Esophagus squamous epithelium (tissue), 5 donors: ENCODE measurements at regions not wholly inside any gene's neighbourhood (a gene's known extent, or its start where the extent isn't known, plus 50 kb on each side); places are given as distances from the start of the nearest gene placed in this dataset.
A peak's percentile ranks its signal among the peaks of the same experiment; 100 is the strongest.

Experiments used
- DNase-seq: peaks from one replicate; lab custom pipeline; 2025; lab: John Stamatoyannopoulos, UW
- H3K27ac ChIP-seq, 4 donors: fragments of 200-600 bp; sonication (generic); one replicate each; pipeline ENCODE4 v1.5.1; 2016 to 2019; ENCODE audit warnings: mild to moderate bottlenecking in 1 of 4
- H3K27me3 ChIP-seq, 4 donors: fragments of 200-600 bp; sonication (generic); 1 replicate in 3 of 4; 2 replicates in 1 of 4; pipeline versions ENCODE4 v1.5.1 to v1.6.0; 2017 to 2021; ENCODE audit warnings: antibody characterized with exemption in 1 of 4
- H3K36me3 ChIP-seq, 3 donors: fragments of 200-600 bp; sonication (generic); one replicate each; pipeline ENCODE4 v1.5.1; 2016 to 2019
- H3K4me1 ChIP-seq, 3 donors: fragments of 200-600 bp; sonication (generic); one replicate each; pipeline ENCODE4 v1.5.1; 2017 to 2019
- H3K4me3 ChIP-seq, 4 donors: fragments of 200-600 bp; sonication (generic); 1 replicate in 3 of 4; 2 replicates in 1 of 4; pipeline ENCODE4 v1.5.1; 2016 to 2019; ENCODE audit warnings: mild to moderate bottlenecking in 2 of 4, moderate library complexity in 1 of 4
- H3K9me3 ChIP-seq, 3 donors: fragments of 200-600 bp; sonication (generic); one replicate each; pipeline ENCODE4 v1.5.1; 2016 to 2019
- POLR2A ChIP-seq, 4 donors: fragments of 450-650 bp; IDR thresholded peaks; one replicate each; pipeline ENCODE4 v1.6.1; 2017; ENCODE audit warnings: antibody characterized with exemption in 4 of 4, mild to moderate bottlenecking in 4 of 4, moderate library complexity in 3 of 4
- WGBS, 2 donors: methylation state at CpG; one replicate each; pipeline ENCODE4 v1.1.5; 2018; 5-methylcytosine and 5-hydroxymethylcytosine counted together
- intact Hi-C: fragments of 100-400 bp; cut with DNase I; formaldehyde crosslinking; loops from one replicate; pipeline ENCODE4 v1.15.0; 2022
- TF ChIP-seq, protein P1 (sequence below), 6 experiments: fragments of 450-650 bp in 4 of 6; fragments of 200-600 bp in 2 of 6; sonication (generic) in 2 of 6; IDR thresholded peaks; one replicate each; pipeline ENCODE4 v1.5.1; 2016 to 2019; ENCODE audit warnings: antibody characterized with exemption in 6 of 6, mild to moderate bottlenecking in 4 of 6, moderate library complexity in 4 of 6
- donor health status: DM: yes; HTN: yes; CAD: no.

DNA sequence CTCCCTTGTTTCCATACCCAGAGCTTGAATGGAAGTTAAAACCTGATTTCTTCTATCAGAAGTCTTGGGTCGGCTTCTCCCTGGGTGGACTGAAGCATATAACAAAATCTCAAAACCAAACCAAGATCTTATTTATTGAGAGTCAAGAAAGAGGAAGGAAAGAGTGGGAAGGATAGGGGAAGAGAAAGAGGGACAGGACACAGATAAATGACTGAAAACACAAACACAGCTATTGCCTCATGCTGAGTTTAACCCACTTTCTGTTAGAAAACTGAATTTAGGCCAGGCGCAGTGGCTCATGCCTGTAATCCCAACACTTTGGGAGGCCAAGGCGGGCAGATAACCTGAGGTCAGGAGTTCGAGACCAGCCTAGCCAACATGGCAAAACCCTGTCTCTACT is 92.9 kb downstream of the PALM2AKAP2 start:
- WGBS, 2 donors, result 87 to 90% methylated on average over 4 of the region's 4 CpGs
- peaks cover 0 to 13% (median 0%) of the 10 kb centered on the region in 4 donors for H3K27me3 ChIP-seq
- H3K36me3 ChIP-seq, result no peaks in the 10 kb centered on the region
- H3K9me3 ChIP-seq, result no peaks in the 10 kb centered on the region
- no peaks in the 10 kb centered on the region for H3K4me1 ChIP-seq
- intact Hi-C loops, result no loop called here
- H3K27ac ChIP-seq, result no peak overlapping the region
- DNase-seq, result no peak
- no peak for TF ChIP-seq POLR2A (IDR thresholded peaks at IDR 0.05)
- TF ChIP-seq, protein P1, sequence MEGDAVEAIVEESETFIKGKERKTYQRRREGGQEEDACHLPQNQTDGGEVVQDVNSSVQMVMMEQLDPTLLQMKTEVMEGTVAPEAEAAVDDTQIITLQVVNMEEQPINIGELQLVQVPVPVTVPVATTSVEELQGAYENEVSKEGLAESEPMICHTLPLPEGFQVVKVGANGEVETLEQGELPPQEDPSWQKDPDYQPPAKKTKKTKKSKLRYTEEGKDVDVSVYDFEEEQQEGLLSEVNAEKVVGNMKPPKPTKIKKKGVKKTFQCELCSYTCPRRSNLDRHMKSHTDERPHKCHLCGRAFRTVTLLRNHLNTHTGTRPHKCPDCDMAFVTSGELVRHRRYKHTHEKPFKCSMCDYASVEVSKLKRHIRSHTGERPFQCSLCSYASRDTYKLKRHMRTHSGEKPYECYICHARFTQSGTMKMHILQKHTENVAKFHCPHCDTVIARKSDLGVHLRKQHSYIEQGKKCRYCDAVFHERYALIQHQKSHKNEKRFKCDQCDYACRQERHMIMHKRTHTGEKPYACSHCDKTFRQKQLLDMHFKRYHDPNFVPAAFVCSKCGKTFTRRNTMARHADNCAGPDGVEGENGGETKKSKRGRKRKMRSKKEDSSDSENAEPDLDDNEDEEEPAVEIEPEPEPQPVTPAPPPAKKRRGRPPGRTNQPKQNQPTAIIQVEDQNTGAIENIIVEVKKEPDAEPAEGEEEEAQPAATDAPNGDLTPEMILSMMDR (IDR thresholded peaks at IDR 0.05), result no peak
- H3K4me3 ChIP-seq, result no peak overlapping the region

DNA sequence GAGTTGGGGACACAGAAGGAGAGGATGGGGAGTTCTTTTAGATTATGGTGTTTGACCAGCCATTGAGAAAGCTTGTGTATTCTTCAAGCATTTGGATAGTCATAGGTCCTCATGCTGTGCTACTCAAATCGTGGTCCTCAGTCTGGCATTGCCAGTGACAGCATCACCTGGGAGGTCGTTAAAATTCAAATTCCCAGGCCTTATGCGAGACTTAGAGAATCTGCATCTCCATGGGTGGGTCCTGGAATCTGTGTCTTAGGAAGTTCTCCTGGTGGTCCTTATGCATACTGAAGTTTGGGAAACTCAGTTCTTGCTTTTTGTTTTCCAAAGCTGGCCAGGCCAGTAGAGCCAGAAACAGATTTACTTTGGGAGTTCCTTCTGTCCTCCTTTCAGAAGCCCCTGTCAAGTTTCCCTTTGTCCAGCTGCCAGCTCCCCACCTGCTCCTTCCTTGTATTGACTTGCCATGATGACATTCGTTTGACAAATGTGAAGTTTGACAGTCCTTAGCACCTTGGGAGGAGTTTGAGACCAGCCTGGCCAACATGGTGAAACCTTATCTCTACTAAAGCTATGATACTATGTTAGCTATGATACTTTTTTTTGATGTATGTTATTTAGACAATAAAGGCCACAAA is 95.6 kb downstream of the PALM2AKAP2 start:
- TF ChIP-seq, protein P1 (IDR thresholded peaks at IDR 0.05), result no peak
- TF ChIP-seq POLR2A (IDR thresholded peaks at IDR 0.05), result no peak
- WGBS, 2 donors, result 56 to 67% methylated on average over 4 of the region's 4 CpGs
- Histone ChIP-seq H3K27me3 (peaks cover 0 to 3% (median 0%) of the 10 kb centered on the region in 4 donors), H3K4me3 (no peak overlapping the region), H3K27ac (no peak overlapping the region), H3K9me3 (no peaks in the 10 kb centered on the region), H3K4me1 (no peaks in the 10 kb centered on the region), H3K36me3 (no peaks in the 10 kb centered on the region)
- intact Hi-C loops, result no loop called here
- DNase-seq, result no peak

DNA sequence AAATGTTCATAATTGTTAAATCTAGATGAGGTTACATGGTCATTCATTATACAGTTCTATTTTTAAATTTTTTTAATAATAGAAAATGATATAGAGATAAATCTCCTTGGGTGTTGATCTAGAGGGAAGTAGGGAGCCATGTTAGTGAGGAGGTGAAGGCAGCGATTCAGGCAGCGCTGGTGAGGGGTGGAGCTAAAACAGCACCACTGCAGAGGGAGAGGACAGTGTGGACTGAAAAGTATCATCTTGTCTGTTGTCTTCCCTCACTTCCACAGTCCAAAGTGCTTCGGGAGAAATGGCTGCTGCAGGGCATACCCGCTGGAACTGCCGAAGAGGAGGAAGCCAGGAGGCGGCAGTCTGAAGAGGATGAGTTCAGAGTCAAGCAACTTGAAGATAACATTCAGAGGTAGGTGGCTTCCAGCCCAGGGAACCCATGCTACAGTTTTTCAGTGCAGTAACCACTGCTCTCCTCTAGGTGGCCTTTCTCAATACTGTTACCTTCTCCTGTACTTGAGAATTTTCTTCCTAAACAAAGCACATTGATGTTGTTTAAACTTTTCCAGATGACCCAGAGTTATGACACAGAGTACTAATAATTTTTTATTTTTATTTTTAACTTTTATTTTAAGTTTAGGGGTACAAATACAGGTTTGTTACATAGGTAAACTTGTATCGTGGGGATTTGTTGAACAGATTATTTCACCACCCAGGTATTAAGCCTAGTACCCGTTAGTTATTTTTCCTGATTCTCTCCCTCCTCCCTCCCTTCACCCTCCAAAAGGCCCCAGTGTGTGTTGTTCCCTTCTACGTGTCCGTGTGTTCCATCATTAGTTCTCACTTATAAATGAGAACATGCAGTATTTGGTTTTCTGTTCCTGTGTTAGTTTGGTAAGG is 100.5 kb downstream of the PALM2AKAP2 start:
- Histone ChIP-seq H3K36me3 (no peaks in the 10 kb centered on the region), H3K27me3 (peaks cover 0 to 3% (median 0%) of the 10 kb centered on the region in 4 donors), H3K4me1 (no peaks in the 10 kb centered on the region), H3K27ac (no peak overlapping the region), H3K9me3 (no peaks in the 10 kb centered on the region), H3K4me3 (no peak overlapping the region)
- no peak for TF ChIP-seq POLR2A (IDR thresholded peaks at IDR 0.05)
- TF ChIP-seq, protein P1 (IDR thresholded peaks at IDR 0.05), result peak; percentile 30 to 57 (median 45)
- DNase-seq, result no peak
- intact Hi-C loops, result no loop called here
- 70 to 81% methylated on average over 10 of the region's 10 CpGs for WGBS, 2 donors

DNA sequence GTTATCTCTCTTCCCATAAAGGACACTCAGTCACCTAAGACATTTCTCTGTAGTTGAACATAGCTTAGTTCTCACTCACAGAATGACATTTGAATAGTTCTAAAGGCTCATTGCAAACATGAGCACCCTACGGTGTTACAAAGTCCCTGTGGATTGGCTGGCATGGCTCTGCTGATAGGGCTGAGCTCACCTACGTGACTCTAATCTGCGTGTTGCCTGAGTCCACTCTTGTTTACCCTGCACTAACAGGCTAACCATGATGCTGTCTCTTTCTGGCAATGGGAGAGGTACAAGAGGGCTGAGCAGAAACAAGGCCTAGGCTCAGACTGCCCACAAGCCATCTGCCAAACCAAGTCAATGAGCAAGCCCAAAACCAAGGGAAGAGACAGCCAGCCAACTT is 103.6 kb downstream of the PALM2AKAP2 start:
- no peaks in the 10 kb centered on the region for H3K9me3 ChIP-seq
- H3K27me3 ChIP-seq, result no peaks in the 10 kb centered on the region
- no peak for DNase-seq
- TF ChIP-seq, protein P1 (IDR thresholded peaks at IDR 0.05), result no peak
- TF ChIP-seq POLR2A (IDR thresholded peaks at IDR 0.05), result no peak
- intact Hi-C loops, result no loop called here
- H3K27ac ChIP-seq, result no peak overlapping the region
- no peaks in the 10 kb centered on the region for H3K36me3 ChIP-seq
- WGBS, 2 donors, result 76 to 100% methylated on average over 3 of the region's 3 CpGs
- no peak overlapping the region for H3K4me3 ChIP-seq
- peaks cover 0 to 19% (median 12%) of the 10 kb centered on the region in 3 donors for H3K4me1 ChIP-seq

DNA sequence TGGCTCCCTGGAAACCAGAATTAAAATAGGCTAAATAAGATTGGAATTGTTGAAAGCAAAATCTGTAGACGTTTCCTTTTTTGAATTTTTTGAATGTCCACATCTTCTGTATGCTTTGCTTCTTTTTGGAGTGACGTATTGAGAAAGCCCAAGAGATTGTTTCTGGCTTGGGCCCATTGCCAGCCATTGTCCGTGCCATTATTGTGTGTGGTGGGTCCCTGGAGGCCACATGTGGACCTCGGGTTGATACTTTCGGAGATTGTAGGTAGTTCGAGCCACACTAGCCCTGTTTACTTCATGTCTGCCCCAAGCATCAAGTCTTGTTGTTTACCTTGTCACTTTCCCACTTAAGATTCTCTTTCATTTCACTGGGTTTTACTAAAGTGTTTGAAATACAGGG is 106.0 kb downstream of the PALM2AKAP2 start:
- Histone ChIP-seq H3K4me3 (no peak overlapping the region), H3K27me3 (no peaks in the 10 kb centered on the region), H3K36me3 (no peaks in the 10 kb centered on the region), H3K9me3 (no peaks in the 10 kb centered on the region), H3K27ac (no peak overlapping the region), H3K4me1 (peaks cover 0 to 19% (median 12%) of the 10 kb centered on the region in 3 donors)
- 59 to 78% methylated on average over 6 of the region's 6 CpGs for WGBS, 2 donors
- intact Hi-C loops, result no loop called here
- no peak for DNase-seq
- no peak for TF ChIP-seq POLR2A (IDR thresholded peaks at IDR 0.05)
- TF ChIP-seq, protein P1 (IDR thresholded peaks at IDR 0.05), result no peak
